Coronary artery (tissue), 2 donors: ENCODE measurements at regions not wholly inside any gene's neighbourhood (a gene's known extent, or its start where the extent isn't known, plus 50 kb on each side); places are given as distances from the start of the nearest gene placed in this dataset.

Source experiments
- DNase-seq: peaks from one replicate; pipeline ENCODE4 v3.0.0-alpha.2; 2017; ENCODE audit warnings: low spot score
- H3K27ac ChIP-seq, 2 donors: fragments of 200-600 bp; sonication (generic); one replicate each; pipeline ENCODE4 v1.5.1; 2016 to 2019
- H3K4me3 ChIP-seq: fragments of 200-600 bp; sonication (generic); 2 replicates; pipeline ENCODE4 v1.5.1; 2016; ENCODE audit warnings: mild to moderate bottlenecking, moderate library complexity
- CTCF ChIP-seq: fragments of 200-600 bp; sonication (generic); IDR thresholded peaks from one replicate; pipeline ENCODE4 v1.5.1; 2019; ENCODE audit warnings: antibody characterized with exemption

GRCh38 chr13:111460548-111461444 is 140.4 kb downstream of the TEX29 start:
- DNase-seq, result peak; percentile 47
- no peak overlapping the region for H3K4me3 ChIP-seq
- no peak for TF ChIP-seq CTCF
- H3K27ac ChIP-seq, result no peak overlapping the region

- no peak for TF ChIP-seq CTCF
- DNase-seq, result peak; percentile 55
- H3K4me3 ChIP-seq, result no peak overlapping the region
- no peak overlapping the region for H3K27ac ChIP-seq
Observed at GRCh38 chr13:111461445-111462149, 141.2 kb downstream of the TEX29 start.

DNA sequence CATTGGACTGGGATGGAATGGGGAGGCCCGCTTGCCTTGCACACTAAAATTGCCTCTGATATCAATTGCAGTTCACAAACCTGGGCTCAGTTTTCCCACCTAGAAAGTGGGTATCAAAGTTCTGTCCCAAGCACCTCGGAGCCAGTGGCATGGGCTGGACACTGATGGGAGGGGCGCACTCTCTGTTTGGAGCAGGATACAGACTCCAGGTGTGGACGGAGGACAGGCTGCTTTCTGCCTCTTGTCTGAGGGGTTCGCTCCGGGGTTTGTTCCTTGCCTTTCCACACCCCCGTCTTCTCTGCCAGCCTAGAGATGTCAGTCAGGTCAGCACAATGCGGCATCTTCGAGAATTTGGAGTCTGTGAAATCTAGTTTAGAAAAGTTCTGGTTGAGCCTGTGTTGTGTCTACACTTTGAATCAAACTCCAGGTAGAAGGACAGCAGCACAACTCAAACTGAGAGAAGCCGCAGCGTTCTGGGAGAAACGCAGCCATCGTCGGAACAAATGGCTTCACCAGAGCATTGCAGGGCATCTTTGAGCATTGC is 141.9 kb downstream of the TEX29 start:
- peak; percentile 31 for DNase-seq
- TF ChIP-seq CTCF, result no peak
- H3K4me3 ChIP-seq, result no peak overlapping the region
- H3K27ac ChIP-seq, result no peak overlapping the region

GRCh38 chr13:111462944-111463343 is 142.5 kb downstream of the TEX29 start:
- no peak for TF ChIP-seq CTCF
- DNase-seq, result no peak
- Histone ChIP-seq H3K4me3 (no peak overlapping the region), H3K27ac (no peak overlapping the region)

- Histone ChIP-seq H3K4me3 (no peak overlapping the region), H3K27ac (no peak overlapping the region)
- peak; percentile 47 for DNase-seq
- TF ChIP-seq CTCF, result no peak
Observed at GRCh38 chr13:111467111-111467890, 146.9 kb downstream of the TEX29 start.

DNA sequence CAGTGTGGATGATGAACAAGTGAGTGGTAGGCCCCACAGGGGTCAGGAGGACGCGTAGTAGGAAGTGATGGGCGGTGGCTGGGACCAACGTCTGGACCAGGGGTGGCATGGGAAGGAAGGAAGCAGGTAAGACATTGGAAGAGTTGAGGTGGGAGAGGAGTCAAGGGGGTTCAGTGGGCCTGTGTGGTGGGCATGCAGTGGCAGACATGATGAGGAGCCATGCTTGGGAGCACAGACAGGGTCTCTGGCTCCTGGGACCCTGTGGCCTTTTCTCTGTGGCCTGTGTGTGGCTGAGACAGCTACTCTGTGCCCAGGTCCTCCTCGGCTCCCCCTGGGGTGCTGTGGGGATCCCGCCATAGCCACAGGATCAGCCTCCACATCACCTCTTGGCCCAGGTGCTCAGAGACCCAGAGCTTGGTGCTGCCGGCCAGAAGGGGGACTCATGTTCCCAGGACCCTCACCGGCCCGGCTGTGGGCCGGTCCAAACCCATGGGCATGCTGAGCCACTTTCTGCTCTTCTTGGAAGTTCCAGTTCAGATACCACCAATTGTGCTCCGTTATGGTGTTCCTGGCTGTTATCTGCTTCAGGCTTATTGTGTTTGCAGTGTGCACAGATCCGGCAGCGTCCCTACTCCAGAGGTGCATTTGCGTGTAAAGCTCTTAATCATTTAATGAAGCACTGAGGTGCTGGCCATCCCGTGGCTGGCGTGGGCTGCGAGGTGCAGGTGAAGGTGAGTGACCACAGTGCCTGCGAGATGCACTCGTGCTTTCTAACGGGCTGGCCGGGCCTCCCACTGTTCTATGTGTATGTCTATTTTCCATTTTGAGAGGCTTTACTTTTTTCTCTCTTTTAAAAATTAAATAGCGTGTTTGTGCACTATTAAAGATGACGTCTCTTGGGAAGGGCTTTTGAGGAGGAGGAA is 147.9 kb downstream of the TEX29 start:
- TF ChIP-seq CTCF, result no peak
- Histone ChIP-seq H3K27ac (no peak overlapping the region), H3K4me3 (no peak overlapping the region)
- DNase-seq, result peak; percentile 36
